Thyroid gland (tissue), 4 donors: ENCODE measurements at regions not wholly inside any gene's neighbourhood (a gene's known extent, or its start where the extent isn't known, plus 50 kb on each side); places are given as distances from the start of the nearest gene placed in this dataset.
"Not testable (repeated sequence)": the region's sequence is repeated elsewhere in the genome, so short reads cannot be mapped to it uniquely, and the experiment has no call there.

ENCODE experiments used
- DNase-seq, 2 donors: peaks; one replicate each; pipeline ENCODE4 v3.0.0-alpha.2; 2019
- H3K27ac ChIP-seq, 3 donors: fragments of 200-600 bp; sonication (generic); 1 replicate in 2 of 3; 2 replicates in 1 of 3; pipeline ENCODE4 v1.5.1; 2016 to 2019; ENCODE audit warnings: mild to moderate bottlenecking in 1 of 3, moderate library complexity in 1 of 3
- H3K27me3 ChIP-seq: fragments of 200-600 bp; sonication (generic); one replicate; pipeline ENCODE4 v1.5.1; 2019
- H3K36me3 ChIP-seq, 2 donors: fragments of 200-600 bp; sonication (generic); one replicate each; pipeline ENCODE4 v1.5.1; 2016 to 2019
- H3K4me1 ChIP-seq, 2 donors: fragments of 200-600 bp; sonication (generic); one replicate each; pipeline ENCODE4 v1.5.1; 2017 to 2019
- H3K4me3 ChIP-seq, 3 donors: fragments of 200-600 bp; sonication (generic); replicated peaks in 1 of 3; 1 replicate in 2 of 3; 2 replicates in 1 of 3; pipeline ENCODE4 v1.5.1; 2016; ENCODE audit warnings: mild to moderate bottlenecking in 1 of 3
- H3K9me3 ChIP-seq: fragments of 200-600 bp; sonication (generic); one replicate; pipeline ENCODE4 v1.5.1; 2017
- POLR2A ChIP-seq, 2 donors: fragments of 450-650 bp; IDR thresholded peaks; one replicate each; pipeline ENCODE4 v1.6.1; 2017; ENCODE audit warnings: antibody characterized with exemption in 2 of 2, mild to moderate bottlenecking in 2 of 2, moderate library complexity in 1 of 2
- WGBS, 2 donors: methylation state at CpG; one replicate each; pipeline ENCODE4 v1.1.5; 2017; 5-methylcytosine and 5-hydroxymethylcytosine counted together
- intact Hi-C: fragments of 100-400 bp; cut with DNase I; formaldehyde crosslinking; loops from one replicate; pipeline ENCODE4 v1.15.1; 2023
- TF ChIP-seq, protein P1 (sequence below), 6 experiments: fragments of 200-600 bp in 3 of 6; fragments of 450-650 bp in 3 of 6; sonication (generic) in 3 of 6; IDR thresholded peaks; one replicate each; pipeline ENCODE4 v1.5.1; 2016 to 2019; ENCODE audit warnings: antibody characterized with exemption in 6 of 6, mild to moderate bottlenecking in 2 of 6, inconsistent platforms in 1 of 6, moderate library complexity in 1 of 6

DNA sequence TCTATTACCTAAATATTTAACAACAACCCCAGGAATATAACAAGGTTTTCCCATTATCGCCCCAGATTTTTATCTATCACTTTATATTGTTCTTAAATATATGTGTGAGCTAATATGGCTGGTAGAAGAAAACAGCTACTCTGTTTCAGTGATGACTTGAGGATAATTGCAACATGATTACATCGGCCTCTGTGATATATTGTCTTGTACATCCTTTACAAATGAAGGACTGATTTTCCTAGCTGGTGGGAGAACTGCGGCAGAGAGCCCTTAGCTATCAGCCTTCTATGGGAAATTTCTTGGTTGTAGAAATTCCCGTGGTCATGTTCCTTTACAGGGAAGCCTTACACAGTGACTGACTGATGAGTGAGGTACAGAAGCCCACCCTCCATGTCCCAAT lies 110.9 kb upstream of the ZNF717 start:
- H3K9me3 ChIP-seq, result no peaks in the 10 kb centered on the region
- no peak overlapping the region for H3K4me3 ChIP-seq
- no peaks in the 10 kb centered on the region for H3K4me1 ChIP-seq
- no peak for DNase-seq
- intact Hi-C loops, result no loop called here
- H3K27ac ChIP-seq, result no peak overlapping the region
- WGBS, 2 donors, result 92 to 94% methylated on average over 4 of the region's 4 CpGs
- no peaks in the 10 kb centered on the region for H3K27me3 ChIP-seq
- no peak for TF ChIP-seq POLR2A (IDR thresholded peaks at IDR 0.05)
- no peaks in the 10 kb centered on the region for H3K36me3 ChIP-seq

DNA sequence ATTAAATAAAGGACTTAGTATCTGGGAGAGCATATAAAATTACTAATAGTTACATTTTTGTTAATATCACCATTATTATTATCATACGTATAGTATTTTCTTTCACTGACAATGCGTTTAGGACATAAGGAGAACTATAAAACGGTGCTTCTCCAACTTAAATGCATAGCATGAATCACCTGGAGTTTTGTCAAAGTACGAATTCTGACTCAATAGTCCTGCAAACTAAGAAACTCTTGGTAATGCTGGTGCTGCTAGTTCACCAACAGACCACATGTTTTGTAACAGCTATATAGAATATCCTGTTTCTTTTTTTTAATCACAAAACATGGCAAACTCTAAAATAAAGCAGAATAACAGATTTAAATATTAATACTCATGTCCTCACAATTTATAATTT lies 116.1 kb upstream of the ZNF717 start:
- intact Hi-C loops, H3K36me3 ChIP-seq, H3K4me3 ChIP-seq, DNase-seq, H3K4me1 ChIP-seq, H3K9me3 ChIP-seq, H3K27ac ChIP-seq, H3K27me3 ChIP-seq: not testable (repeated sequence)
- WGBS, 2 donors, result 85 to 86% methylated on average over 4 of the region's 4 CpGs

DNA sequence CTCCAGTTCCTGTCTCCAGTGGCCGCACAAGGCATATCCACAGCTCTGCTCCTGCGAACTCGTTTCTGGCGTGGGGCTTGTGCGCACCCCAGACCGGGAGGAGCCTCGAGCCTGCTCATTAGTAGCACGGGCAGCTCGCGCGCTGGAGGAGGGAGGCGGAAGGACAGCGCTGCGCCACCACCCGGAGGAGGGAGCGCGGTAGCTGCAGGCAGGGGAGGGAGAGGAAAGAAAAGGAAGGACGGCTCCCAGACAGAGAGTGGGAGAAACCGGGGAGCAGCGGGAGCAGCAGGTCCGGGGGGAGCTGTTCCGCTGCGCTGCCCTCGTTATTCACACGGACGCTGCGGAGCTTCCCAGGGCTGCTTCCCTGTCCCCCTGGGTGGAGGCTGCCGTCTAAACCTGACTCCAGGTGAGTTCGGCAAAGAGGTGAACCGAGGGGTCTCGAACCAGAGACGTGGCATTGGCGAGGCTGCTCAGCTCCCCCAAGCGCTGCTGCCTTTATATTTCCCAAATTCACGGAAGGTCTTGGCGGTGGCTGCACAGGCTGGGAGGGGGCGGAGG lies 121.3 kb upstream of the ZNF717 start:
- intact Hi-C loops, result no loop called here

DNA sequence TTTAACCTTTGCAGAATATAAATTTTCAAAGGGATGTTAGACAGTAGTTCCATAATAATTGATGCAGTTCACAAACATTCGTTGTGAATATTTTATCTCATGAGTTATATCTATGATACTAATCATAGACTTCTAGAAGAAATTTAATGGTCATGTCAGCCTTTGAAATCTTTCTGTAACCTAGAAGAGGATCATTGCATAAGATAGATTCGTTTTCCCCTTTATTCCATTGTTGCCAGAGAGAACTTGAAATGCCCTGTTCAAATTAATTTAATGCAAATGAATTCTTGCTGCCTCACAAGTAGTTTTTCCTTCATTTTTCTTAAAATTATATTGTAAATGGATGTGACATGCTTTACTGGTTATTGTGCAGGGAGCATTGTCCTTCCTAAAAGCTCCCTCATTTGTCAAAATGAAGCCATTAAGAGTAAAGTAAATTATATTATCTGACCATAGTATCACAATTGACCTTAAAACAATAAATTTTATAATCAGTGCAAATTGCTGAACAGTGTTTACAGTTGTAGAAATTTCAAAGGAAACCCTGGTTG lies 128.5 kb upstream of the ZNF717 start:
- Histone ChIP-seq H3K36me3 (no peaks in the 10 kb centered on the region), H3K4me3 (no peak overlapping the region), H3K27ac (no peak overlapping the region), H3K9me3 (no peaks in the 10 kb centered on the region), H3K4me1 (no peaks in the 10 kb centered on the region), H3K27me3 (no peaks in the 10 kb centered on the region)
- intact Hi-C loops, result no loop called here
- WGBS, 2 donors, result 66 to 67% methylated on average over 2 of the region's 2 CpGs
- TF ChIP-seq, protein P1, sequence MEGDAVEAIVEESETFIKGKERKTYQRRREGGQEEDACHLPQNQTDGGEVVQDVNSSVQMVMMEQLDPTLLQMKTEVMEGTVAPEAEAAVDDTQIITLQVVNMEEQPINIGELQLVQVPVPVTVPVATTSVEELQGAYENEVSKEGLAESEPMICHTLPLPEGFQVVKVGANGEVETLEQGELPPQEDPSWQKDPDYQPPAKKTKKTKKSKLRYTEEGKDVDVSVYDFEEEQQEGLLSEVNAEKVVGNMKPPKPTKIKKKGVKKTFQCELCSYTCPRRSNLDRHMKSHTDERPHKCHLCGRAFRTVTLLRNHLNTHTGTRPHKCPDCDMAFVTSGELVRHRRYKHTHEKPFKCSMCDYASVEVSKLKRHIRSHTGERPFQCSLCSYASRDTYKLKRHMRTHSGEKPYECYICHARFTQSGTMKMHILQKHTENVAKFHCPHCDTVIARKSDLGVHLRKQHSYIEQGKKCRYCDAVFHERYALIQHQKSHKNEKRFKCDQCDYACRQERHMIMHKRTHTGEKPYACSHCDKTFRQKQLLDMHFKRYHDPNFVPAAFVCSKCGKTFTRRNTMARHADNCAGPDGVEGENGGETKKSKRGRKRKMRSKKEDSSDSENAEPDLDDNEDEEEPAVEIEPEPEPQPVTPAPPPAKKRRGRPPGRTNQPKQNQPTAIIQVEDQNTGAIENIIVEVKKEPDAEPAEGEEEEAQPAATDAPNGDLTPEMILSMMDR (IDR thresholded peaks at IDR 0.05), result no peak
- TF ChIP-seq POLR2A (IDR thresholded peaks at IDR 0.05), result no peak
- DNase-seq, result no peak

More for the DNA sequence above, 121.3 kb upstream of the ZNF717 start:
- H3K4me1 ChIP-seq, result no peaks in the 10 kb centered on the region
- no peaks in the 10 kb centered on the region for H3K9me3 ChIP-seq
- TF ChIP-seq POLR2A (IDR thresholded peaks at IDR 0.05), result no peak
- TF ChIP-seq, protein P1 (IDR thresholded peaks at IDR 0.05), result no peak
- no peaks in the 10 kb centered on the region for H3K36me3 ChIP-seq
- H3K27ac ChIP-seq, result no peak overlapping the region
- no peak overlapping the region for H3K4me3 ChIP-seq
- DNase-seq, result no peak
- no peaks in the 10 kb centered on the region for H3K27me3 ChIP-seq
- WGBS, 2 donors, result 1 to 2% methylated on average over 24 to 34 of the region's 37 CpGs

DNA sequence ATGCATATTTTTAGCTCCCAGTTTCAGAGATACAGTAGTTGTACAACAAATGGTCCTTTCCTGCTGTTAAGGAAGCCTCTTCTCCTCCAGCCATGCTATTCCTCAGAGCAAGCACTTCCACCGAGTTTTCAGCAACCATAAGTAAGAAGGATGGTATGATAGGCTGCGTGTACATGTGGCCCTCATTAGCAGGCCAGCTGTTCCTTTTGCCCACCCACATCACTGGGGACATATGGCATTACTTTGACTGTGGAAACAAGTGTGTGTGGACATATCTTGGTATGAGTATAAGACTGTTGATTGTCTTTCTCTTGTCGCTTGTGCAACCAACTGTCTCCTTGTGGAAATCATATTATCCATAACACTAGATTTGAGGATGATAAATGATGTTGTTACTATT lies 129.4 kb upstream of the ZNF717 start:
- H3K4me1 ChIP-seq, intact Hi-C loops, H3K9me3 ChIP-seq, H3K27ac ChIP-seq, DNase-seq, H3K36me3 ChIP-seq, H3K4me3 ChIP-seq, H3K27me3 ChIP-seq: not testable (repeated sequence)
- 80 to 86% methylated on average over 3 of the region's 3 CpGs for WGBS, 2 donors

DNA sequence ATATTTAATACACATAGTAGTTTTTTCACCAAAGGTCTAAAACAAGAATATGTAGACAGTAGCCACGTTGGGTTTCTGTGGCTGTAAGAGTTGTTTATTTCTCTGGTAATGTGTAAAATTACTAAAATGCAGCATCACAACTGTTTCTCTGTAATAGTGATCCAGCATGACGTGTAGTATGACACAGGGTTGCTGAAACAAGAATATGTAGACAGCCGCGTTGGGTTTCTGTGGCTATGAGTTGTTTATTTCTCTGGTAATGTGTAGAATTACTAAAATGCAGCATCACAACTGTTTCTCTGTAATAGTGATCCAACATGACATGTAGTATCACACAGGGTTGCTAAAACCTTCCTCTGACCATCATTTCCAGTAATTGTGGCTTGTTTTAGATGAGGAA lies 153.6 kb upstream of the ZNF717 start:
- Histone ChIP-seq H3K27ac (no peak overlapping the region), H3K36me3 (no peaks in the 10 kb centered on the region), H3K27me3 (no peaks in the 10 kb centered on the region), H3K4me1 (no peaks in the 10 kb centered on the region), H3K9me3 (no peaks in the 10 kb centered on the region), H3K4me3 (no peak overlapping the region)
- intact Hi-C loops, result no loop called here
- TF ChIP-seq, protein P1 (IDR thresholded peaks at IDR 0.05), result no peak
- no peak for TF ChIP-seq POLR2A (IDR thresholded peaks at IDR 0.05)
- 76 to 79% methylated on average over 4 of the region's 4 CpGs for WGBS, 2 donors
- DNase-seq, result no peak

DNA sequence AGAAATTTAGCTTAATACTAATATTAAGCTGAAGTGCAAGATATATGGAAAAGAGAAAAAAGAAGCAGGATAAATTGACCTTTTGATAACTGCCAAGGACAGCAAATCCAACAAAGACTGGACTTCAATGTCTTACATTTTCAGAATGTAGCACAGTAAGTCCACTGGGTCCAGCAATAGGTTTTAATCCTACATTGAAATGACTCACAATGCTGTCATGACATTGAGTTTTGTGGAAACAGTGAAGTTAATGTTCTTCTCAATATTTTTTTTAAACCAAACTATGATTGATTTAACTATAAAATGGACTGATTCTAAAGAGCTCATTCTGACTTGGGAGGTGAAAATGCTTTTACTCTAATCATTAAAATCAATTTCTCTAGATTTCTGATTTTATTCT lies 166.6 kb upstream of the ZNF717 start:
- DNase-seq, result no peak
- Histone ChIP-seq H3K4me3 (no peak overlapping the region), H3K27ac (no peak overlapping the region), H3K27me3 (no peaks in the 10 kb centered on the region), H3K36me3 (no peaks in the 10 kb centered on the region), H3K4me1 (no peaks in the 10 kb centered on the region), H3K9me3 (no peaks in the 10 kb centered on the region)
- intact Hi-C loops, result no loop called here
- no peak for TF ChIP-seq POLR2A (IDR thresholded peaks at IDR 0.05)
- TF ChIP-seq, protein P1 (IDR thresholded peaks at IDR 0.05), result no peak

DNA sequence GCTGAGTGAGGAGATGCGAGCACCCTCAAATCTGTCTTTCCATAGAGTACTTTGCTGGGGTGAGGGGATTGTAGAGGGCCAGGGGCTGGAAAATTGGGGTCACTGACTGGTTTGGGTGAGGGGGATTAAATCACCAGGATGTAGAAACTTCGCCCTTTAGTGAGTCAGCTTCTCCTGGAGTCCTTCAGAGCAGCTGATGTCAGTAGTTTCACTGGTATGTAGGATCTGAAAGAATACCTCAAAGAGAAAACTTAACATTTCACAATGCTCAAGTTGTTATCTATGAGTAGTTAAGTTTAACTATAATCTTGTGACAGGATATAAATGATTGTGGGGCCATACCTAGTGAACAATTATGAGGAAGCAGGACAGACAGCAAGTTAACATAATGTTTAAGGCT lies 174.7 kb upstream of the ZNF717 start:
- not testable (repeated sequence) for H3K9me3 ChIP-seq, H3K27ac ChIP-seq

DNA sequence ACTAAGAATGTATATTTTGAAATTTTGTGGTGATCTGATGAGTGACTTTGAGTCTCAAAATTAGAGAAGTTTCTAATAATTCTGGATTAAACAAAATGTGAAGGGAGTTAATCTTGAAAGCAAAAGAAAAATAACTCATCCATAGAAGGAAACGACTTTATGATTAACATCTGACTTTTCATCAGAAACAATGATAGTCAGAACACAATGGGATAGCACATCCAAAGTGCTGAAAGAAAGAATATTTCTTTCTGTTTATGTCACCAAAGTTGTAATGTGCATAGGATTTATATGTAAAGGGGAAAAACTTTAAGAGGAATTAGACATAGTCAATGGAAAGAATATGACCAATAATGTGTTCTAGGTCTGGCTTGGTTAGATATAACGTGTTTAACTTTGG lies 176.7 kb upstream of the ZNF717 start:
- H3K27me3 ChIP-seq, H3K4me3 ChIP-seq, H3K27ac ChIP-seq, H3K4me1 ChIP-seq, H3K36me3 ChIP-seq, intact Hi-C loops, DNase-seq, H3K9me3 ChIP-seq: not testable (repeated sequence)
- WGBS, 2 donors, result 87 to 90% methylated on average over 2 of the region's 2 CpGs

More for the DNA sequence above, 174.7 kb upstream of the ZNF717 start:
- WGBS, 2 donors, result 86 to 95% methylated on average over 2 of the region's 2 CpGs
- H3K36me3 ChIP-seq, intact Hi-C loops, DNase-seq, H3K4me1 ChIP-seq, H3K4me3 ChIP-seq, H3K27me3 ChIP-seq: not testable (repeated sequence)
